BLaER1 (cell line): ENCODE measurements at regions not wholly inside any gene's neighbourhood (a gene's known extent, or its start where the extent isn't known, plus 50 kb on each side); places are given as distances from the start of the nearest gene placed in this dataset.

Experiments used
- H3K27ac ChIP-seq: shearing (Covaris generic); formaldehyde crosslinking; 2 replicates; pipeline ENCODE4 v1.8.1; 2022
- H3K27me3 ChIP-seq: shearing (Covaris generic); formaldehyde crosslinking; 2 replicates; pipeline ENCODE4 v1.8.1; 2022
- H3K36me3 ChIP-seq: shearing (Covaris generic); formaldehyde crosslinking; 2 replicates; pipeline ENCODE4 v1.8.1; 2022
- H3K4me1 ChIP-seq: shearing (Covaris generic); formaldehyde crosslinking; 2 replicates; pipeline ENCODE4 v1.8.1; 2022
- H3K4me2 ChIP-seq: shearing (Covaris generic); formaldehyde crosslinking; 2 replicates; pipeline ENCODE4 v1.8.1; 2022
- H3K4me3 ChIP-seq: shearing (Covaris generic); formaldehyde crosslinking; 2 replicates; pipeline ENCODE4 v1.8.1; 2022
- H3K9ac ChIP-seq: shearing (Covaris generic); formaldehyde crosslinking; 2 replicates; pipeline ENCODE4 v1.8.1; 2022
- H3K9me3 ChIP-seq: shearing (Covaris generic); formaldehyde crosslinking; 2 replicates; pipeline ENCODE4 v1.8.1; 2022
- H4K20me1 ChIP-seq: shearing (Covaris generic); formaldehyde crosslinking; 2 replicates; pipeline ENCODE4 v1.8.1; 2022
- Cebpa-rat ChIP-seq: shearing (Covaris generic); IDR thresholded peaks from 2 replicates; pipeline ENCODE4 v1.8.1; 2022

GRCh38 chr16:50889746-50890145 lies 147.9 kb downstream of the CYLD start:
- H3K27ac ChIP-seq, result no peak overlapping the region
- H3K4me2 ChIP-seq, result no peak overlapping the region
- H3K9me3 ChIP-seq, result peaks cover 7% of the 10 kb centered on the region; the same call in 1 of the 2 replicates
- no peak for TF ChIP-seq Cebpa-rat
- H4K20me1 ChIP-seq, result no peaks in the 10 kb centered on the region
- no peaks in the 10 kb centered on the region for H3K27me3 ChIP-seq
- peaks cover 24% of the 10 kb centered on the region for H3K4me1 ChIP-seq
- no peak overlapping the region for H3K9ac ChIP-seq
- no peak overlapping the region for H3K4me3 ChIP-seq
- H3K36me3 ChIP-seq, result no peaks in the 10 kb centered on the region

GRCh38 chr16:50889276-50889675 lies 147.4 kb downstream of the CYLD start:
- Histone ChIP-seq H3K9ac (no peak overlapping the region), H3K36me3 (no peaks in the 10 kb centered on the region), H3K27me3 (no peaks in the 10 kb centered on the region), H3K4me1 (peaks cover 22% of the 10 kb centered on the region), H3K9me3 (peaks cover 7% of the 10 kb centered on the region; the same call in 1 of the 2 replicates), H3K4me3 (no peak overlapping the region), H4K20me1 (no peaks in the 10 kb centered on the region), H3K27ac (no peak overlapping the region), H3K4me2 (no peak overlapping the region)
- no peak for TF ChIP-seq Cebpa-rat

DNA sequence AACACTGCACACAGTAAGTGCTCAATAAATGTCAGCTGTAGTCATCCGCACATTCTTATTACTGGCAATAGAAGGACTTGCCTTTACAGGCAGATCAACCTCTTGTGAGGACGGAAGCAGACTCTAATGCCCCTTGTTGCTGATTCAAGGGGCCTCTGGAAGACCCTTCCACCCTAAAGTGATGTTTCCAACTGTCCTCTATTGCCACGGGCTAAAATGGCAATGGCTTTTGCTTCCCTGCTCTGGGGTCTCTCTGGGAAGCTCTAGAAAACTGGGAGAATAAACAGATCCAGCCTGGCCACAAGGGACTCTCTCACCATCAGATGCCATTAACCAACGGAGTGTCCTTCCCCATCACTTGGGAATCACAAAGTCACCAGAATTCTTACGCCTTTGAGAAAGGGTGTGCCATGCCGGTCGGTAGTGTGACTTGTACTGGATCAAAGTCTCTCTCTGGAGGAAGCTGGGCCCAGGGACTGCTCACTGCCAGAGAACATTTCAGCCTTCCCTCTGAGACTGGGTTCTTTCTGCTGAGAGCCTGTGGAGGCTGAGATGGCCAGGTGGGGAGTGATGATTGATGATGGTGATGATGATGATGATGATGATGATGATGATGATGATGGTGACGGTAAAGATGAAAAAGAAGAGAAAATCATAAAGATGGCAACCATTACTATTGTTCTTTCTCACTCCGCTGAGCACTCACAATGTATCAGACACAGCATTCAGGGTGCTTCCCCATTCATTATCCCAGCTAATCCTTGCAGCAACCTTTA lies 146.8 kb downstream of the CYLD start:
- no peak for TF ChIP-seq Cebpa-rat
- Histone ChIP-seq H3K9ac (no peak overlapping the region), H4K20me1 (no peaks in the 10 kb centered on the region)

DNA sequence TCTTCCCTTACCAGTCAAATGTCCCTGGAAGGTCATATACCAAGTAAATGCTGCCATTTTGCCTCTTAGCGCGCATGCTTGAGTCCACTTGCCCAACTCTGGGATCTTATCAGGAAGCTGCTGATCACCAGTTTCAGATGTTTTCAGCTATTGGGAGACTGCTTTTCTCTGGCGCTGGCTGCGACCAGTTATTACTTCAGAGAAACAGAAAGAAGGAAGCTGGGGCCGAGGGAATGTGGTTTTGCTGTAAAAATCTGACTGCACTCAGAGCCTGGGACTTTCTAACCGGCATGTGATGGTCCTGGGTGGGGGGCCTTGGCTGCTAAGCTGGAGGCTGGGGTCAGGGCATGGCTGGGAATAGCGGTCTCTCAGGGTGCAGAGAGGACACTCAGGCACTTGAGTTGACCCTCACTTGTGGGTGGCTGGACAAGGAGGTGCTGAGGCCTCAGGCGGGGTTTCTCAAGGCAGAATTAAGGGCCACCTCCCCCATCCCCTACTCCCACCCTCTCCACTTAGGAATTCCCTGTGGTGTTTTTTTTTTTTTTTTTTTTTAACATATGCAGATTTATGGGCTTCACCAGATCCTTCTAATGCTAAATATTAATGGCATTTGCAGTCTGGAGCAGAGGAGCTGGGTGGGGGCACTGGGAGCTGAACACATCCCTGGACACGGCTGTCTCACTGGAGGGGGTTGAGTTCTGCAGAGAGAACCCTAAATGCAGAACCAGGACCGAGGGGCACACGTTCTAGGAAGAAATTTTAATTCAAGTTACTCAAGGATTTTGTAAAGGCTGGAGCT lies 145.8 kb downstream of the CYLD start:
- no peaks in the 10 kb centered on the region for H4K20me1 ChIP-seq
- no peak overlapping the region for H3K4me3 ChIP-seq
- H3K9ac ChIP-seq, result no peak overlapping the region
- TF ChIP-seq Cebpa-rat, result no peak
- no peaks in the 10 kb centered on the region for H3K27me3 ChIP-seq
- no peak overlapping the region for H3K4me2 ChIP-seq
- no peak overlapping the region for H3K27ac ChIP-seq
- peaks cover 14% of the 10 kb centered on the region for H3K9me3 ChIP-seq
- peaks cover 6% of the 10 kb centered on the region for H3K4me1 ChIP-seq
- no peaks in the 10 kb centered on the region for H3K36me3 ChIP-seq

More for the DNA sequence above, 146.8 kb downstream of the CYLD start:
- H3K36me3 ChIP-seq, result no peaks in the 10 kb centered on the region
- no peak overlapping the region for H3K4me3 ChIP-seq
- H3K9me3 ChIP-seq, result peaks cover 9% of the 10 kb centered on the region
- no peaks in the 10 kb centered on the region for H3K27me3 ChIP-seq
- no peak overlapping the region for H3K27ac ChIP-seq
- H3K4me2 ChIP-seq, result no peak overlapping the region
- H3K4me1 ChIP-seq, result peaks cover 16% of the 10 kb centered on the region

- no peak overlapping the region for H3K27ac ChIP-seq
Observed at GRCh38 chr16:50884066-50884860, 142.4 kb downstream of the CYLD start.

GRCh38 chr16:50881956-50882355 lies 140.1 kb downstream of the CYLD start:
- Histone ChIP-seq H4K20me1 (no peaks in the 10 kb centered on the region), H3K4me1 (peaks cover 10% of the 10 kb centered on the region), H3K9ac (no peak overlapping the region), H3K4me2 (no peak overlapping the region), H3K4me3 (no peak overlapping the region), H3K36me3 (no peaks in the 10 kb centered on the region), H3K9me3 (peaks cover 9% of the 10 kb centered on the region), H3K27ac (no peak overlapping the region), H3K27me3 (no peaks in the 10 kb centered on the region)
- TF ChIP-seq Cebpa-rat, result no peak

More at GRCh38 chr16:50884066-50884860, 142.4 kb downstream of the CYLD start:
- H3K9me3 ChIP-seq, result peaks cover 14% of the 10 kb centered on the region
- peaks cover 10% of the 10 kb centered on the region for H3K4me1 ChIP-seq
- TF ChIP-seq Cebpa-rat, result no peak
- H3K36me3 ChIP-seq, result no peaks in the 10 kb centered on the region
- no peak overlapping the region for H3K9ac ChIP-seq
- no peak overlapping the region for H3K4me3 ChIP-seq
- H3K27me3 ChIP-seq, result no peaks in the 10 kb centered on the region
- no peak overlapping the region for H3K4me2 ChIP-seq
- H4K20me1 ChIP-seq, result no peaks in the 10 kb centered on the region

DNA sequence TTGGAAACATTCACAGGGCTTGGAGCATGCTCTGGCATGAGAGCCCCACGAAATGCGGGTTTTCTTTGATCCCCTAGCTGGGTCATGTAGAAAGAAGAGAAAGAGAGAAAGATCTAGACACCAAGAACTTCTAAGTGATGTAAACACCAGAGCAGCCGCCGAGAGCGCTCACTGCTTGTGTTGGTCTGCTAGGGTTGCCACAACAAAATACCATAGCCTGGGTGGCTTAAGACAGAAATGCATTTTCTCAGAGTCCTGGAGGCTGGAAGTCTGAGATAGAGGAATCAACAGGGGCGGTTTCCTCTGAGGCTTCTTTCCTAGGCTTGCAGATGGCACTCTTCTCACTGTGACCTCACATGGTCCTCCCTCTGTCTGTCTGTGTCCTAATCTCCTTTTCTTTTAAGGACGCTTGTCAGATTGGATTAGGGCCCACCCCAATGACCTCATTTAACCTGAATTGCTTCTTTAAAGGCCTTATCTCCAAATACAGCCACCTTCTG lies 139.5 kb downstream of the CYLD start:
- no peak overlapping the region for H3K9ac ChIP-seq
- H3K36me3 ChIP-seq, result no peaks in the 10 kb centered on the region
- H3K27ac ChIP-seq, result no peak overlapping the region
- no peaks in the 10 kb centered on the region for H3K27me3 ChIP-seq
- H3K4me3 ChIP-seq, result no peak overlapping the region
- H4K20me1 ChIP-seq, result no peaks in the 10 kb centered on the region
- no peak for TF ChIP-seq Cebpa-rat
- no peak overlapping the region for H3K4me2 ChIP-seq
- H3K9me3 ChIP-seq, result peaks cover 7% of the 10 kb centered on the region
- H3K4me1 ChIP-seq, result peaks cover 10% of the 10 kb centered on the region

DNA sequence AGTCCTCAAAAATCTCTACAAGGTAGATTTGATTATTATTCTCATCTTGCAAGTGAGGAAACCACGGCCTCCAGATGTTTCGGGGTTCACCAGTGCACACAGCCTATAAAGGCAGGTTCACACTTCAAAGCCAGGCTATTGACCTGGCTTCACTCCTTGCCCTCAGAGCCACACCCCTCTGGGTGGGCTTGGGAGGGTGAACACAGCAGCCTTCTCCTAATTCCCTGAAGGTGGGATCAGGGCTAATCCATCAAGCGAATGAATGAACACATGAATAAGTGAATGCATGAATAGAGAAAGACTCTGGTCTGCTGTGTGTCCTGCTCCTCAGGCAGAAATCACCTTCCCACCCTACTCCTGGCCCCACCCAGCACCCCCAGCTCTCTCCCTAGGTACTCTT lies 139.0 kb downstream of the CYLD start:
- H3K4me2 ChIP-seq, result no peak overlapping the region
- no peak for TF ChIP-seq Cebpa-rat
- peaks cover 7% of the 10 kb centered on the region for H3K9me3 ChIP-seq
- H3K36me3 ChIP-seq, result no peaks in the 10 kb centered on the region
- no peak overlapping the region for H3K27ac ChIP-seq
- no peaks in the 10 kb centered on the region for H3K27me3 ChIP-seq
- H3K4me1 ChIP-seq, result peaks cover 10% of the 10 kb centered on the region
- no peak overlapping the region for H3K4me3 ChIP-seq
- no peaks in the 10 kb centered on the region for H4K20me1 ChIP-seq
- no peak overlapping the region for H3K9ac ChIP-seq

- Histone ChIP-seq H3K4me2 (no peak overlapping the region), H3K36me3 (no peaks in the 10 kb centered on the region), H3K4me1 (peaks cover 10% of the 10 kb centered on the region), H3K9me3 (peaks cover 7% of the 10 kb centered on the region), H3K9ac (no peak overlapping the region), H4K20me1 (no peaks in the 10 kb centered on the region), H3K4me3 (no peak overlapping the region), H3K27me3 (no peaks in the 10 kb centered on the region), H3K27ac (no peak overlapping the region)
- no peak for TF ChIP-seq Cebpa-rat
Observed at GRCh38 chr16:50879873-50880695, 138.2 kb downstream of the CYLD start.
